ENCODE measurements at regions not wholly inside any gene's neighbourhood (a gene's known extent, or its start where the extent isn't known, plus 50 kb on each side); places are given as distances from the start of the nearest gene placed in this dataset.

GRCh38 chr13:104286566-104287290 is 1220.5 kb upstream of the SLC10A2 start:
- in situ Hi-C loops (cut with HindIII; ENCODE audit: low sequenced_read_pairs), result no loop called here

GRCh38 chr13:104281910-104282309 is 1215.7 kb upstream of the SLC10A2 start:
- in situ Hi-C loops (cut with HindIII; ENCODE audit: low sequenced_read_pairs), result no loop called here

- in situ Hi-C loops (cut with HindIII; ENCODE audit: low sequenced_read_pairs), result no loop called here
Observed at GRCh38 chr13:104270731-104271130, 1204.5 kb upstream of the SLC10A2 start.

GRCh38 chr13:104267206-104267811 is 1201.1 kb upstream of the SLC10A2 start:
- in situ Hi-C loops (cut with HindIII; ENCODE audit: low sequenced_read_pairs), result no loop called here

- in situ Hi-C loops (cut with HindIII; ENCODE audit: low sequenced_read_pairs), result no loop called here
Observed at GRCh38 chr13:104256701-104257100, 1190.5 kb upstream of the SLC10A2 start.

GRCh38 chr13:104253063-104253680 is 1187.0 kb upstream of the SLC10A2 start:
- in situ Hi-C loops (cut with HindIII; ENCODE audit: low sequenced_read_pairs), result loop anchor here (5.0 kb wide), 1 partner anchor 54 kb away; no protein-coding TSS in a partner anchor

GRCh38 chr13:104251931-104252330 is 1185.7 kb upstream of the SLC10A2 start:
- in situ Hi-C loops (cut with HindIII; ENCODE audit: low sequenced_read_pairs), result loop anchor here (5.0 kb wide), 1 partner anchor 55 kb away; no protein-coding TSS in a partner anchor

GRCh38 chr13:104246955-104247354 is 1180.7 kb upstream of the SLC10A2 start:
- in situ Hi-C loops (cut with HindIII; ENCODE audit: low sequenced_read_pairs), result no loop called here

- in situ Hi-C loops (cut with HindIII; ENCODE audit: low sequenced_read_pairs), result no loop called here
Observed at GRCh38 chr13:104206450-104207044, 1140.3 kb upstream of the SLC10A2 start.

GRCh38 chr13:104204177-104204576 is 1138.0 kb upstream of the SLC10A2 start:
- in situ Hi-C loops (cut with HindIII; ENCODE audit: low sequenced_read_pairs), result no loop called here

- in situ Hi-C loops (cut with HindIII; ENCODE audit: low sequenced_read_pairs), result no loop called here
Observed at GRCh38 chr13:104198801-104199200, 1132.6 kb upstream of the SLC10A2 start.

GRCh38 chr13:104196611-104197010 is 1130.4 kb upstream of the SLC10A2 start:
- in situ Hi-C loops (cut with HindIII; ENCODE audit: low sequenced_read_pairs), result no loop called here

- in situ Hi-C loops (cut with HindIII; ENCODE audit: low sequenced_read_pairs), result no loop called here
Observed at GRCh38 chr13:104181526-104182231, 1115.5 kb upstream of the SLC10A2 start.

- in situ Hi-C loops (cut with HindIII; ENCODE audit: low sequenced_read_pairs), result no loop called here
Observed at GRCh38 chr13:104170980-104171555, 1104.9 kb upstream of the SLC10A2 start.

- in situ Hi-C loops (cut with HindIII; ENCODE audit: low sequenced_read_pairs), result no loop called here
Observed at GRCh38 chr13:104163866-104164630, 1097.8 kb upstream of the SLC10A2 start.

GRCh38 chr13:104160536-104160935 is 1094.3 kb upstream of the SLC10A2 start:
- in situ Hi-C loops (cut with HindIII; ENCODE audit: low sequenced_read_pairs), result no loop called here

- in situ Hi-C loops (cut with HindIII; ENCODE audit: low sequenced_read_pairs), result no loop called here
Observed at GRCh38 chr13:104143760-104144416, 1077.7 kb upstream of the SLC10A2 start.

- in situ Hi-C loops (cut with HindIII; ENCODE audit: low sequenced_read_pairs), result no loop called here
Observed at GRCh38 chr13:104140552-104140951, 1074.3 kb upstream of the SLC10A2 start.

- in situ Hi-C loops (cut with HindIII; ENCODE audit: low sequenced_read_pairs), result no loop called here
Observed at GRCh38 chr13:104137416-104137815, 1071.2 kb upstream of the SLC10A2 start.

Measured in DLD1 (cell line).